DND-41 (cell line): ENCODE measurements at regions not wholly inside any gene's neighbourhood (a gene's known extent, or its start where the extent isn't known, plus 50 kb on each side); places are given as distances from the start of the nearest gene placed in this dataset.

Experiments used
- CTCF ChIP-seq: IDR thresholded peaks from 2 replicates; pipeline ENCODE4 v1.5.1; 2012; ENCODE audit warnings: borderline replicate concordance, low read length, moderate library complexity, mild to moderate bottlenecking; ENCODE audit not compliant: poor library complexity, severe bottlenecking; ENCODE audit errors: extremely low read depth
- EZH2 ChIP-seq: IDR thresholded peaks from 3 replicates; pipeline ENCODE4 v1.6.1; 2012; ENCODE audit warnings: borderline replicate concordance, low read depth, mild to moderate bottlenecking, moderate library complexity, low read length, inconsistent platforms; ENCODE audit not compliant: severe bottlenecking

GRCh38 chr2:16383411-16383810 lies 282.2 kb downstream of the CYRIA start:
- no peak for TF ChIP-seq EZH2
- TF ChIP-seq CTCF = no peak
